H9 (cell line): ENCODE measurements at regions not wholly inside any gene's neighbourhood (a gene's known extent, or its start where the extent isn't known, plus 50 kb on each side); places are given as distances from the start of the nearest gene placed in this dataset.

Experiments used
- DNase-seq: peaks from one replicate; pipeline ENCODE4 v3.0.0-alpha.2; 2017
- H2AFZ ChIP-seq: one replicate; pipeline ENCODE4 v1.6.1; 2013; ENCODE audit warnings: mild to moderate bottlenecking, low read length, control low read depth, moderate library complexity
- H2AK5ac ChIP-seq: 2 replicates; pipeline ENCODE4 v1.6.1; 2013; ENCODE audit warnings: low read length, control low read depth, mixed read lengths; ENCODE audit not compliant: insufficient read length
- H2BK120ac ChIP-seq: one replicate; pipeline ENCODE4 v1.6.1; 2013; ENCODE audit warnings: low read depth, mild to moderate bottlenecking, low read length, control low read depth, inconsistent platforms; ENCODE audit not compliant: poor library complexity, severe bottlenecking
- H2BK12ac ChIP-seq: 2 replicates; pipeline ENCODE4 v1.6.1; 2013; ENCODE audit warnings: low read length, control low read depth, mixed read lengths, low read depth; ENCODE audit not compliant: insufficient read length
- H2BK15ac ChIP-seq: 2 replicates; pipeline ENCODE4 v1.6.1; 2013; ENCODE audit warnings: low read depth, low read length, control low read depth
- H2BK20ac ChIP-seq: one replicate; pipeline ENCODE4 v1.6.1; 2013; ENCODE audit warnings: low read depth, mild to moderate bottlenecking, low read length, control low read depth, inconsistent platforms; ENCODE audit not compliant: poor library complexity, severe bottlenecking
- H2BK5ac ChIP-seq: 2 replicates; pipeline ENCODE4 v1.6.1; 2013; ENCODE audit warnings: low read length, control low read depth, mixed read lengths; ENCODE audit not compliant: insufficient read length
- H3K14ac ChIP-seq: 2 replicates; pipeline ENCODE4 v1.6.1; 2013; ENCODE audit warnings: low read length, control low read depth; ENCODE audit not compliant: insufficient read depth
- H3K18ac ChIP-seq: 2 replicates; pipeline ENCODE4 v1.6.1; 2013; ENCODE audit warnings: low read depth, mild to moderate bottlenecking, mixed read lengths, low read length, control low read depth; ENCODE audit not compliant: insufficient read length
- H3K23ac ChIP-seq: 2 replicates; pipeline ENCODE4 v1.6.1; 2013; ENCODE audit warnings: low read length, control low read depth, mixed read lengths, low read depth; ENCODE audit not compliant: insufficient read length
- H3K23me2 ChIP-seq: 2 replicates; pipeline ENCODE4 v1.6.1; 2013; ENCODE audit warnings: low read depth, mild to moderate bottlenecking, mixed read lengths, low read length, control low read depth; ENCODE audit not compliant: insufficient read length, poor library complexity, severe bottlenecking
- H3K27ac ChIP-seq: 2 replicates; pipeline ENCODE4 v1.5.1; 2013; ENCODE audit warnings: low read length, control low read depth, mixed read lengths, low read depth; ENCODE audit not compliant: insufficient read length
- H3K27me3 ChIP-seq: 2 replicates; pipeline ENCODE4 v1.6.1; 2013; ENCODE audit warnings: low read length, control low read depth, inconsistent platforms; ENCODE audit not compliant: insufficient read depth
- H3K4ac ChIP-seq: 2 replicates; pipeline ENCODE4 v1.6.1; 2013; ENCODE audit warnings: low read depth, mild to moderate bottlenecking, control low read depth, inconsistent platforms, low read length, moderate library complexity
- H3K4me1 ChIP-seq: 2 replicates; pipeline ENCODE4 v1.6.1; 2013; ENCODE audit warnings: low read length, control low read depth, inconsistent platforms; ENCODE audit not compliant: insufficient read depth
- H3K4me2 ChIP-seq: 2 replicates; pipeline ENCODE4 v1.6.1; 2013; ENCODE audit warnings: low read length, control low read depth, mixed read lengths; ENCODE audit not compliant: insufficient read length, insufficient read depth
- H3K56ac ChIP-seq: 2 replicates; pipeline ENCODE4 v1.6.1; 2013; ENCODE audit warnings: low read depth, mild to moderate bottlenecking, mixed read lengths, low read length, control low read depth; ENCODE audit not compliant: insufficient read length
- H3K79me1 ChIP-seq: 2 replicates; pipeline ENCODE4 v1.6.1; 2013; ENCODE audit warnings: low read depth, mild to moderate bottlenecking, moderate library complexity, low read length, control low read depth, inconsistent platforms; ENCODE audit not compliant: insufficient read depth, poor library complexity, severe bottlenecking
- H3K79me2 ChIP-seq: 2 replicates; pipeline ENCODE4 v1.6.1; 2013; ENCODE audit warnings: low read length, control low read depth, inconsistent platforms; ENCODE audit not compliant: insufficient read depth
- H3K9ac ChIP-seq: 2 replicates; pipeline ENCODE4 v1.6.1; 2013; ENCODE audit warnings: low read length, control low read depth, mixed read lengths; ENCODE audit not compliant: insufficient read length; ENCODE audit errors: extremely low read depth
- H3K9me3 ChIP-seq: one replicate; pipeline ENCODE4 v1.6.1; 2013; ENCODE audit warnings: low read depth, low read length, inconsistent platforms; ENCODE audit not compliant: control insufficient read depth
- H3T11ph ChIP-seq: one replicate; pipeline ENCODE4 v1.6.1; 2013; ENCODE audit warnings: mild to moderate bottlenecking, low read length, control low read depth, inconsistent platforms
- H4K20me1 ChIP-seq: one replicate; pipeline ENCODE4 v1.6.1; 2013; ENCODE audit not compliant: control insufficient read depth, insufficient read length, insufficient read depth
- H4K5ac ChIP-seq: 2 replicates; pipeline ENCODE4 v1.6.1; 2013; ENCODE audit warnings: low read depth, mild to moderate bottlenecking, mixed read lengths, low read length, control low read depth; ENCODE audit not compliant: insufficient read length
- H4K8ac ChIP-seq: replicated peaks from 2 replicates; pipeline ENCODE4 v1.6.1; 2013; ENCODE audit warnings: low read length, control low read depth, mixed read lengths, low read depth; ENCODE audit not compliant: insufficient read length
- H4K91ac ChIP-seq: 2 replicates; pipeline ENCODE4 v1.6.1; 2013; ENCODE audit warnings: low read depth, mild to moderate bottlenecking, moderate library complexity, mixed read lengths, low read length, control low read depth; ENCODE audit not compliant: insufficient read length
- H3K27ac Mint-ChIP-seq, 3 experiments: 2 replicates in 2 of 3; 3 replicates in 1 of 3; pipeline ENCODE4 v1.8.0; 2020 to 2021; ENCODE audit warnings: mixed read lengths in 3 of 3, mild to moderate bottlenecking in 1 of 3, moderate library complexity in 1 of 3
- H3K27me3 Mint-ChIP-seq: 2 replicates; pipeline ENCODE4 v1.8.0; 2021; ENCODE audit warnings: low read depth, mild to moderate bottlenecking, moderate library complexity, mixed read lengths
- H3K36me3 Mint-ChIP-seq, 3 experiments: 2 replicates in 2 of 3; 3 replicates in 1 of 3; pipeline ENCODE4 v1.8.0; 2020 to 2021; ENCODE audit warnings: low read depth in 3 of 3, mixed read lengths in 3 of 3; ENCODE audit not compliant: insufficient read depth in 1 of 3
- H3K4me1 Mint-ChIP-seq, 2 experiments: 2 replicates each; pipeline ENCODE4 v1.8.0; 2020; ENCODE audit warnings: mixed read lengths in 2 of 2
- H3K4me3 Mint-ChIP-seq, 2 experiments: 2 replicates in 1 of 2; 3 replicates in 1 of 2; pipeline ENCODE4 v1.8.0; 2020 to 2021; ENCODE audit warnings: mild to moderate bottlenecking in 2 of 2, mixed read lengths in 2 of 2, moderate library complexity in 1 of 2
- H3K9me3 Mint-ChIP-seq, 2 experiments: 2 replicates in 1 of 2; 3 replicates in 1 of 2; pipeline ENCODE4 v1.8.0; 2020; ENCODE audit warnings: mild to moderate bottlenecking in 2 of 2, mixed read lengths in 2 of 2, moderate library complexity in 1 of 2
- WGBS: extraction: QIAGEN DNeasy Blood & Tissue Kit; methylation state at CpG from one replicate; pipeline ENCODE4 v1.1.7; 2013; ENCODE audit warnings: missing lambda C conversion rate, low lambda C conversion rate, mixed read lengths; ENCODE audit not compliant: insufficient read length; ENCODE audit errors: extremely low coverage; 5-methylcytosine and 5-hydroxymethylcytosine counted together
- TF ChIP-seq, protein P1 (sequence below): fragments of 200-600 bp; sonication (generic); conservative IDR thresholded peaks from 3 replicates; pipeline ENCODE4 v1.8.0; 2021; ENCODE audit warnings: antibody characterized with exemption, mild to moderate bottlenecking

DNA sequence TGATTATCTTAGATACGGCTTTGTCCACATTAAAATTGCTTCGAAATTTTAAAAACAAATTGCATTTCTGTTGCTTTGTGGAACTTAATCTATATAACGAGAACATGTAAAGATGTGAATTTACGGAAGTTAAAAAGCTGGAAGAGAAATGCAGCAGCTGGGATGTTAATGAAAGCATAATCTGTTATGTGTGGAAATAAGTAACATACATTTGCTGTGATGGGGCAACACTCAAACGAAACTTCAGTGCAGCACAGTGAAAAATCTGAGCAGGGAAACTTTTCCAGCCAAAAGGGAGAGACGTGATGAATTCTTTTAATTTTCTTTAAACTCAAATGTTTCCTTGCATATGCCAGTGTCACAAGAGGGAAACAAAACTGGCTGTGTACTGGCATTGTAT, 276.7 kb upstream of the LMCD1 start:
- H3K9ac ChIP-seq: no peak overlapping the region
- H3K23ac ChIP-seq: no peak overlapping the region
- H4K8ac ChIP-seq: no peak overlapping the region
- Mint-ChIP-seq H3K36me3 (no peaks in the 10 kb centered on the region), H3K27ac (no peak overlapping the region), H3K4me3 (no peak overlapping the region), H3K4me1 (no peaks in the 10 kb centered on the region), H3K27me3 (no peaks in the 10 kb centered on the region), H3K9me3 (no peaks in the 10 kb centered on the region)
- H3K79me1 ChIP-seq: no peaks in the 10 kb centered on the region
- 100% methylated on average over 1 of the region's 6 CpGs for WGBS
- no peak overlapping the region for H3T11ph ChIP-seq
- no peak overlapping the region for H3K18ac ChIP-seq
- no peak overlapping the region for H4K91ac ChIP-seq
- H3K9me3 ChIP-seq: no peaks in the 10 kb centered on the region
- no peak for DNase-seq
- no peaks in the 10 kb centered on the region for H3K23me2 ChIP-seq
- H4K20me1 ChIP-seq: no peaks in the 10 kb centered on the region
- H2BK20ac ChIP-seq: no peak overlapping the region
- no peaks in the 10 kb centered on the region for H3K4me1 ChIP-seq
- no peak overlapping the region for H2BK120ac ChIP-seq
- no peak overlapping the region for H4K5ac ChIP-seq
- no peak overlapping the region for H2BK12ac ChIP-seq
- no peak overlapping the region for H2BK15ac ChIP-seq
- H3K27me3 ChIP-seq: no peaks in the 10 kb centered on the region
- H3K4ac ChIP-seq: no peak overlapping the region
- no peak overlapping the region for H2BK5ac ChIP-seq
- TF ChIP-seq, protein P1, sequence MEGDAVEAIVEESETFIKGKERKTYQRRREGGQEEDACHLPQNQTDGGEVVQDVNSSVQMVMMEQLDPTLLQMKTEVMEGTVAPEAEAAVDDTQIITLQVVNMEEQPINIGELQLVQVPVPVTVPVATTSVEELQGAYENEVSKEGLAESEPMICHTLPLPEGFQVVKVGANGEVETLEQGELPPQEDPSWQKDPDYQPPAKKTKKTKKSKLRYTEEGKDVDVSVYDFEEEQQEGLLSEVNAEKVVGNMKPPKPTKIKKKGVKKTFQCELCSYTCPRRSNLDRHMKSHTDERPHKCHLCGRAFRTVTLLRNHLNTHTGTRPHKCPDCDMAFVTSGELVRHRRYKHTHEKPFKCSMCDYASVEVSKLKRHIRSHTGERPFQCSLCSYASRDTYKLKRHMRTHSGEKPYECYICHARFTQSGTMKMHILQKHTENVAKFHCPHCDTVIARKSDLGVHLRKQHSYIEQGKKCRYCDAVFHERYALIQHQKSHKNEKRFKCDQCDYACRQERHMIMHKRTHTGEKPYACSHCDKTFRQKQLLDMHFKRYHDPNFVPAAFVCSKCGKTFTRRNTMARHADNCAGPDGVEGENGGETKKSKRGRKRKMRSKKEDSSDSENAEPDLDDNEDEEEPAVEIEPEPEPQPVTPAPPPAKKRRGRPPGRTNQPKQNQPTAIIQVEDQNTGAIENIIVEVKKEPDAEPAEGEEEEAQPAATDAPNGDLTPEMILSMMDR: no peak
- no peak overlapping the region for H2AFZ ChIP-seq
- H3K79me2 ChIP-seq: no peaks in the 10 kb centered on the region
- H3K14ac ChIP-seq: no peak overlapping the region
- no peak overlapping the region for H2AK5ac ChIP-seq
- H3K4me2 ChIP-seq: no peak overlapping the region
- H3K27ac ChIP-seq: no peak overlapping the region
- no peak overlapping the region for H3K56ac ChIP-seq
